ENCODE measurements at regions not wholly inside any gene's neighbourhood (a gene's known extent, or its start where the extent isn't known, plus 50 kb on each side); places are given as distances from the start of the nearest gene placed in this dataset.

DNA sequence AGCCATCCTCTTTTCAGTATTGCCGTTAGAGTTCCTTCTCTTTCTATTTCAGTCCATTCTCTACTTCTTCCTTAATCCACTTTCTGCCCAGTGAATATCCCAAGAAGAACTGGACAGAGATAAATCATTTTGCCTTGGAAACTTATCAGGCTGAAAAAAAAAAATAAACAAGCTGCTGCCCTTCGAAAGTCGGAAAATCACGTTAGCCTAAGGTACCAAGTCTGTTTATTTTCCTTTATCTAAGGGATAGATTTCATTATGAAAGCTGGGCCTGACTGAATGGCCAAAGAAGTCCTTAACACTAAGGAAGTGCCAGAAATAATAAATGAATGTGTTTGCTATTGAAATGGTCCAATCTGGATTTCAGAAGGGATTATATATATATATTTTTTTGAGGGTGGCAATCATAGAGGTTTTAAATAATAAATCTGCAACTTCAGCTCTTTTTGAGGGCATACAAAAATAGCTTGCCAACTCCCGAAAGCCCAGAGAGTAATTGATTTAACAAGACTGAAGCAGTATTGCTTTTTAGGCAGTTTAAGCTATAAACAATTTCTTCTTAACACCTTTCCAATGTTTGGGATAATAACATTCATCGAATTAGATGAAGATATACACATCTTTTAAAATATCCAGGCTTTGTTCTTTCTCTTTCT is 127.0 kb upstream of the STMND1 start:
- no peak for DNase-seq

- no peak for DNase-seq
Measured at GRCh38 chr6:16974387-16974673, 127.5 kb upstream of the STMND1 start.

DNA sequence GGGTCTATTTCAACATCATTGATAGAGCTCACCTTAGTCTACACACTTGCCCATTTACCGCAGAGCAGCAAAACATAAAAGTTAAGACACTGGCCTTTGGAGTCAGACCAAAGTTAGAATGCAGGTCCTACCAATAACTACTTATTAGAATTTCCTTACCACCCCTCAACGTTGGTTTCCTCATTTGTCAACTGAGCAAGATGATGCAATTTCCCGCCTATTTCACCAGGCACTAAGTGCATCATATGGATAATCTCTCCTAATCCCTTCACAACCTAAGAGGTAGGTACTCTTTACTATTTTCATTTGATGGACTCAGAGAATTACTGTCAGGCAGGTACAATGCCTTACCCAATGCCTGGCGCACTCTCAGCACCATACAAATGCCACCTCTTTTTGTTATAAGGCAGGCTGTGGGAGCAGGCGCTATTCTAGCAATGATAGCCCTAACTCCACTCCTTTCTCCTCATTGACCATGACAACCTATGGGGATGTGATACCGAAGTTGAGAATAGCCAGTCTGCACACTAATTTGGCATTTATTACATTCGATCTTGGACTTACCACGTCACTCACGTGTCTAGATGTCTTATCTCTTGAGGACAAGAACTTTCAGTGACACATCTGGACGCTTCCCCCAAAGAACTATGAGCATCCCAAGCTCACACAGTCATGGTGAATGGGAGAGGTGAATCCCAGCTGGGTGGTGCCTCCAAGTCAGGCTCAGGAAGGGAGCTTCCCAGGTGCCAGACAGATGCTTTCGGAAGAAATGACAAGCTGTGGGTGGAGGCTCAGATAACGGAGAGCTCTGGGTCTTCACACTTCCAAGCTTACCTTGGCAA is 128.1 kb upstream of the STMND1 start:
- no peak for DNase-seq

GRCh38 chr6:16973051-16973450 is 128.8 kb upstream of the STMND1 start:
- no peak for DNase-seq

GRCh38 chr6:16972535-16972934 is 129.3 kb upstream of the STMND1 start:
- no peak for DNase-seq

- DNase-seq: no peak
Measured at GRCh38 chr6:16969699-16970655, 131.9 kb upstream of the STMND1 start.

DNA sequence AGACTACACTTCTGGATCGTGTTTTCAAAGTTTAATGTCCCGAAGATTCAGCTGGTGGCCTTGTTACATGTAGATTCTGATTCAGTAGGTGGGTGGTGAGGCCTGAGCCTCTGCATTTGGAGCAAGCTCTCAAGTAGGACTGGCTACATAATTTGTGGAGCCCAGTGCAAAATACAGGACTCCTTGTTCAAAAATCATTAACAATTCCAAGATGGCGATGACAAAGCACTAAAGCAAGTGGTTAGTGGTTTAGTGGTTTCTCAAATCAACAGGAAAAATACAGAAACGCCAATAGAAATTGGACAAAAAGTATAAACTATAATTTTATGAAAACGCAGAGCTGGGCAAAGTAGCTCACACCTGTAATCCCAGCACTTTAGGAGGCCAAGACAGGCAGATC is 133.7 kb upstream of the STMND1 start:
- DNase-seq: no peak

- DNase-seq: no peak
Measured at GRCh38 chr6:16967470-16967817, 134.4 kb upstream of the STMND1 start.

DNA sequence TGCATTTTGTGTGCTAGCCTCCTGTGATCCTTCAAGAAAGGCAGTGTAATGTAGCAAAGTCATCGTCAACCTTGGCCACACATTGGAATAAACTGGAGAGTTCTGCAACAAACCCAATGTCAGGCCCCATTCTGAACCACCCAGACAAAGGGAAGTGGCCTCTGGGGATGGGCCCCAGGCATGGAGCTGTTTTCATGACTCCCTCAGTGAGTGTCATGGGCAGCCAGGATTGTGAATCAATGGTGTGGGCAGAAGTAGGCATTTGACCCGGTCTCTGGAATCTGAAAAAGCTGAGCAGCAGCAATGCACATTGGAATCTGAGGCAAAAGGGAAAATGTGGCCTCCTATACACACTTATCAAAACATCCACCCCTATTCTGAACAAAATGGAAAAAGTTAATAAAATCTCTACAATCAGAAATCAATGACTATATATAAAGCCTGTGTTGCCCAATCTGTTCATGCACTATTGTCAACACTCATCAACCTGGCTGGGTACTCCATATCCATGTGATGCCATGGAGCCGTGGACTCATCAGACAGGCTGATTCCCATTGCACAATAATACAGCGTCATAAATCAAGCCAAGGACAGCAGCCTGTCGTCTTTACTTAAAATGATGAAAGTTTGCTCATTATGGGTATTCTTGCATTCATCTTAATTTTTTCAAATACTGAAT is 134.9 kb upstream of the STMND1 start:
- DNase-seq: no peak

DNA sequence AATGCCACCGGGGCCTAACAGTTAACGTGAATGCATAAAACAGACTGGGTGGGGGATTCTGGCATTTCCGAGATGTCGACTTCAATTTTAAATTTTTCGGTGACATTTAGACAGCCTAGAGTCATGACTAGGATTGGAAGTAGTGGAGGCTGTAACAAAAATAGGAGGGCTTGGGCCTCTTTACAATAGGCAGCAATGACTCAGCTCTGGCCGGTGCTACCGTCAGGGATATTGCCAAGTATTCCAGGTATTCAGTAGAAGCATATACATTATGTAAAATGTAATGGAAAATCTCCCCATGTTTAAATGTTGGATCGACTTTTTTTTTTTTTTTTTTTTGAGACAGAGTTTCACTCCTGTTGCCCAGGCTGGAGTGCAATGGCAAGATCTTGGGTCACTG is 136.2 kb upstream of the STMND1 start:
- no peak for DNase-seq

DNA sequence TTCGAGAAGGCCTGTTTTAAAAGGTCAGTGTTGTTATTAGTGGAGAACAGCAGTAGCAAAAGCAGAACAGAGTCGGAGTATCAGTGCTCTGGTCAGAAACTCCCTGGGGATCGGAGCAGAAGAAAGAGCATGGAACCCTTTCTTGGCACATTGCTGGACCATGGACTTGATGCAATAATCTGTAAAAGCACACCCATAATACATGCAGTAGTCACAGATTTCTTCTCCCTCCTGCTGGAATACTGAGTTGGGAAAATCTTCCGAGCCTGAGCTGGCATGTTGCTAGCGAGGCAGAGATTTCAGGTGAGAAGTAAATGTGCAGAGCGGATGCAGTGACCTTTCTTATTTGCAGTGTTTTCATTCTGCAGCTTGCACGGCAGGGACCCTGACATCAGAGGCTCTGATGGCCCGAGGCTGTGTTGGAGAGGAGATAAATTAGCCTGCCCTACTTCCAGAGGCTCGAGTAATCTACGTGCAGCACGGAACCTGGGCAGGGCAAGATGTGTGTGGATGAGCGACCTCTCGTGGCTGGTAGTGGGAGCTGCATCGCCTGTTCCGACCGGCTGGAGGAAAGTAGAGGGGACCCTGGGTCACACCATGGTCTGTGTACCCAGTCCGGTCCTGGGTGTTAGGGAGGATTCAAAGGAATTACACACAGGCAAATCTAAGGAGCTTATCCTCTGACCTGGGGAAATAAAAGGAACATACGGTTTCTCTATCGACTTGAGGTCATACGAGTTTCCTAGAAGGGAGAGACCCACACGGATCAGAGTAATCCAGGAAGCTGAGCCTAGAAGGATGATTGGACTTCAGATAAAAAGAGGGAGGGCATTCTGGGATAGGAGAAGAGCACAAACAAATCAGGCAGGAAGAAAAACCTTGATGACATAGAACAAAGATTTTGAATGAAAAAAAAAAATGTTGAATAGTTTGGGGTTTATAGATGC is 137.0 kb upstream of the STMND1 start:
- DNase-seq: peak; percentile 6 to 25

DNA sequence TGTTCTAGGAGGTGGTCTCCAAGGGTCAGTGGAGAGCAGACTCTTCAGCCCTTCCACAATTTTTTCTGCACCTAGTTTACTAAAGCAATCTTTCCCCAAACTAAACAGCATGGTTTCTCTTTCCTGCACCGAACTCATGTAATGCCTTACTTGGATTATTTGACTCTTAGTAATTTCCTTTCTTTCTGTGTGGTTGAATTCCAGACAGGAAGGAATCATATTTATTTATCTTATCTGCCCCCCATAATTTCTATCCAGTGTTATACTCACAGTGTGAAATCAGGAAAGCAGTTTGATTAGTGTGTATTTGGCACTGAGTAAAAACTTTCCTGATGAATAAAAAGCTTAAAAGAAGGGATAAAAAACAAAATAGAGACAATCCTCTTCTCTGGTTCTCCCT is 140.3 kb upstream of the STMND1 start:
- DNase-seq: no peak

DNA sequence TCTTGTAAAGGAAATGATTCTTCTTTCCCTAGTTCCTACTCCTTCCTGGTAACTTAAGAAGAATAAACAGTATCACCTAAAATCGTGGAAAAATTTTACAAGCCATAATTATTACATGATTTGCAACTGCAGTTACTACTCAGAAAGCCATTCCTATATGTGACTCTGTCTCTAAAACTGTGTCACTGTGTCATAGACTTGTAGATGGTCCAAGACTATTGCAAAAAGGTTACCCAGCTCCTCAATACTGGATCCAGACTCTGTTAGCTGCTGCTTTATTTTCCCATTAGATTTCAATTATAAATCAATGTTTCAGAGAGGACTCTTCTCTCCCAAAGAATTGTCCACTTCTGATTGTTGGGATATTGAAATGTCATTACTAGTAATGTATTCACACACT is 142.1 kb upstream of the STMND1 start:
- DNase-seq: no peak

DNA sequence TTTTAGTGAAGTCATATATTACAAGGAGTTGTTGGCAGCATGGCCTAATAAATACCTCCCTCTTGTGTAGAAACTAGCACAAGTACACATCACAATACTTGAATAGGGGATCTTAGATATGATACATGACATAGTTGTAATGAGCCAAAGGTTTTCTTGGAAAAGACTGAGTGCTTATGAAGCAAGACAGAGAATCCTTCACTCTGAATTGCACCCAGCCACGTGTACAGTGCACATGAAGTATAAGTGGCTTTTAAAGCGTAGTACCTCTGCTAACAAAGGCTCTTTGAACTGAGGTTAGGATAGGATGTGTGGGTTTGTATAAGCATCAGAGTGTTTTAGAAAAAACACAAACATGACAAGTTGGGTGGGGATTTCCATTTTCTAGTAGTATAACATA is 145.5 kb upstream of the STMND1 start:
- DNase-seq: peak in 1 of 2 experiments; percentile 1

GRCh38 chr6:16955899-16956298 is 146.0 kb upstream of the STMND1 start:
- DNase-seq: no peak

- DNase-seq: no peak
Measured at GRCh38 chr6:16953905-16954304, 147.9 kb upstream of the STMND1 start.

DNA sequence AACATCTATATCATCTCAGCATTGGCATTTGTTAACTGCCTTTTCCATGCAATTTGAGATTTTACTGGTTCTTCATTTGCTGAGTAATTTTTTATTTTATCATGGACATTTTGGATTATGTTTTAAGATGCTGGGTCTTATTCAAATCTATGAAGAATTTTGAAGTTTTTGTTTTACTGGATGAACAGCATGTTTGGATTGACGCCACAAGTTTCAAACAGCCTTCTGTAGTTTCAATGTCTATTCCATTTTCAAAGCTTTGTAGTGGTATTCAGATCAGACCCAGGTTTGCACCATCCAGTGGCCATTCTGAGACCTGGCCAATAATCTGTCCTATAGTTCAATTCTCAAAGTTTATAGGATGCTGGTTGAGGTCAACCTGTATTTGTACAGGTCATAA is 148.4 kb upstream of the STMND1 start:
- no peak for DNase-seq

DNA sequence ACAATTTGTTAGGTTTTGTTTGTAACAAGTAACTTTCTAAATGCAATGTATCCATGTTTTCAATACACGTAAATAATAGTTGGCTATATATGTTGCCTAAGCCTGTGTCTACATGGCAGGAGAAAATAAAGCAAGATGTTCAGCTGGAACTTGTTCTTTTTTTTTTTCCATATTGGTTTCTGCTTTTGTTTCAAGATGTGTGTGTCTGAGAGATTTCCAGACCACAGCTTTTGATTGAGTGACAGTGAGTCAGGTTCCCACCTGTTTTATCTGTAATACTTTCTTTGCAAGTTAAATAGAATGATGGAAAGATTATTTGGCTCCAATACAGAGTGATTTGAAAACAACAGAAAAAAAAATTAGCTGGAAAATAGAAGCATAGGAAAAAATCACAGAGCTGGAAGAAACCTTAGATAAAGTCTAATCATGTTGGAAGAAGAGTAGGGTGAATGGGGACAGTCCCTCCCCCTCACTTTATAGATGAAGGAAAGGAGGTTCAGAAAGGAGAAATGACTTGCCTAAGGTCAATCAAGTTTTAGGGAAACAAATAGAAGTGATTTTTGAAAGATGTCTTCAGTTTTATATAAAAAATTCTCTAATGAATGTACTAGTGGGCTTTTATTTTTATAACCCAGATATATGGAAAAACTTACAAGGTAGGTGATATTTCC is 150.9 kb upstream of the STMND1 start:
- no peak for DNase-seq

GRCh38 chr6:16950302-16950701 is 151.5 kb upstream of the STMND1 start:
- no peak for DNase-seq

DNA sequence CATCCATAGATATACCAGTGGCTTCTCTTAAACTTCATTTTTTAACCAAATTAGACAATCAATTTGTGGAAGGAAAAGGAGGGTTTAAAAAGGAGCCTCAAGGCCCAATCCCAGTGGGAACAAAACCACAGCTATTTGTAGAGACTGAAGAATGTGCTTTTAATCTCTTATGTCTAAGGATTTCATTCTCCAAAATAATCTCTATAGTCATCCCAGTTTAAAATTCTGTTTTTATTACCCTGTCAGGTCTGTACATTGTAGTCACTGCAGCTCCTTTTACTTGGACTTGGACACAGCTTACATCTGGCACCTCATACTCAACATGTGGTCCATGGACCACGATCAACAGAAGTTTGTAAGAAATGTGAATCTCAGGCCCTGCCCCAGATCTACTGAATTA is 152.1 kb upstream of the STMND1 start:
- no peak for DNase-seq

- DNase-seq: no peak
Measured at GRCh38 chr6:16948396-16948795, 153.5 kb upstream of the STMND1 start.

Data from NCI-H187 (cell line).